ENCODE measurements at regions not wholly inside any gene's neighbourhood (a gene's known extent, or its start where the extent isn't known, plus 50 kb on each side); places are given as distances from the start of the nearest gene placed in this dataset.

GRCh38 chr6:144485531-144485930, 200.4 kb downstream of the UTRN start:
- TF ChIP-seq, protein P1, sequence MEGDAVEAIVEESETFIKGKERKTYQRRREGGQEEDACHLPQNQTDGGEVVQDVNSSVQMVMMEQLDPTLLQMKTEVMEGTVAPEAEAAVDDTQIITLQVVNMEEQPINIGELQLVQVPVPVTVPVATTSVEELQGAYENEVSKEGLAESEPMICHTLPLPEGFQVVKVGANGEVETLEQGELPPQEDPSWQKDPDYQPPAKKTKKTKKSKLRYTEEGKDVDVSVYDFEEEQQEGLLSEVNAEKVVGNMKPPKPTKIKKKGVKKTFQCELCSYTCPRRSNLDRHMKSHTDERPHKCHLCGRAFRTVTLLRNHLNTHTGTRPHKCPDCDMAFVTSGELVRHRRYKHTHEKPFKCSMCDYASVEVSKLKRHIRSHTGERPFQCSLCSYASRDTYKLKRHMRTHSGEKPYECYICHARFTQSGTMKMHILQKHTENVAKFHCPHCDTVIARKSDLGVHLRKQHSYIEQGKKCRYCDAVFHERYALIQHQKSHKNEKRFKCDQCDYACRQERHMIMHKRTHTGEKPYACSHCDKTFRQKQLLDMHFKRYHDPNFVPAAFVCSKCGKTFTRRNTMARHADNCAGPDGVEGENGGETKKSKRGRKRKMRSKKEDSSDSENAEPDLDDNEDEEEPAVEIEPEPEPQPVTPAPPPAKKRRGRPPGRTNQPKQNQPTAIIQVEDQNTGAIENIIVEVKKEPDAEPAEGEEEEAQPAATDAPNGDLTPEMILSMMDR (IDR thresholded peaks at IDR 0.05), result no peak
- no peak for TF ChIP-seq ZFX (IDR thresholded peaks at IDR 0.05; ENCODE audit: borderline replicate concordance)

All from 22Rv1 (cell line).